ENCODE measurements at regions not wholly inside any gene's neighbourhood (a gene's known extent, or its start where the extent isn't known, plus 50 kb on each side); places are given as distances from the start of the nearest gene placed in this dataset.

DNA sequence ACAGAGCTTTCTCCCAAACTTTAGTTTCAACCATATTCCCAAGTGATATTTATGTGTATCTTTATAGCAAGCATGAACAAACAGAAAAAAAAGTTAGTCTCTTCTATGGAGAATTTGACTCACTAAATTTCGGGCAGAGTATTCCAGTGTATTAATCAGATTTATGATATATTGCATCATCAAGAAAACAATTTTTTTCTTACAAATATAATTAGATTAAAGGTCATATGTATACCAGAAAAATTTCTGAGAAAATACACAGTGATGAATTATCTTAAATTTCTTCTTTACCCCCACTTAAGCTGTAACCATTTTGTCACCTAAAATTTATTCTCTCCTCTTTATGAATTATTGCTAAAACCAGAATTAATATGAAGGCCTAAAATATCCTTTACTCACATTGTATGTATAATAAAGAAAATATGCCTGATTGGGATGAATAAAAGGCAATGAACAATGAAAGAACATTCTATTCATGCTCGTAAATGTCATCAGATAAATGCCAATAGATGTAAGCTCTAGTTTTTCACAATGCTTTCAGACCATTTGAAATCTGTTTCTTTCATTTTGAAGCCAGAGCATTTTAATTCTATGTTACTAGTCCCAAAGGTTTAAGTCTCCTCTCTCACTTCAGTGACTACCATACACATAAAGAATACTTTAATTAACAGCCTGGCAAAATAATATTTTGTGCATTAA, 192.1 kb downstream of the HGF start:
- H3K4me1 ChIP-seq (replicated peaks in 1 of 4; ENCODE audit: control insufficient read depth in 3 of 4, insufficient read depth in 4 of 4, low read length in 3 of 4): no peaks in the 10 kb centered on the region
- no peak overlapping the region for H3K4ac ChIP-seq (replicated peaks; ENCODE audit: insufficient read length, low read depth, low read length)
- no peaks in the 10 kb centered on the region for H3K79me2 ChIP-seq (ENCODE audit: control insufficient read depth in 1 of 2, insufficient read depth in 2 of 2, low read length in 2 of 2)
- H3K23me2 ChIP-seq (ENCODE audit: low read depth, low read length): peaks cover 2% of the 10 kb centered on the region; the same call in 1 of the 2 replicates
- DNase-seq (ENCODE audit: low read depth in 1 of 2, low spot score in 2 of 2): no peak
- POLR2A ChIA-PET (ENCODE audit: partially characterized antibody): no interaction called here
- no peak overlapping the region for H2AK5ac ChIP-seq (ENCODE audit: low read depth, low read length)
- no peak overlapping the region for H3K56ac ChIP-seq (replicated peaks; ENCODE audit: insufficient read length, low read depth, low read length)
- H2BK120ac ChIP-seq (replicated peaks; ENCODE audit: low read depth, low read length): no peak overlapping the region
- H2BK12ac ChIP-seq (ENCODE audit: low read depth, low read length): no peak overlapping the region
- no peaks in the 10 kb centered on the region for H4K20me1 ChIP-seq (replicated peaks in 1 of 2; ENCODE audit: control insufficient read depth in 1 of 2, insufficient read depth in 2 of 2, low read length in 2 of 2)
- CTCF ChIA-PET (ENCODE audit: partially characterized antibody): no interaction called here
- no peak overlapping the region for H3K18ac ChIP-seq (ENCODE audit: extremely low read depth, low read length)
- H4K5ac ChIP-seq (ENCODE audit: insufficient read length, low read depth, low read length): no peak overlapping the region
- no peak overlapping the region for H4K8ac ChIP-seq (ENCODE audit: extremely low read depth, insufficient read depth, low read length)
- no peak overlapping the region for H3K14ac ChIP-seq (ENCODE audit: insufficient read length)
- no peaks in the 10 kb centered on the region for H3K36me3 ChIP-seq (ENCODE audit: control insufficient read depth in 2 of 4, insufficient read depth in 4 of 4, low read length in 3 of 4)
- no peaks in the 10 kb centered on the region for H3K27me3 ChIP-seq (replicated peaks in 1 of 4; ENCODE audit: control insufficient read depth in 3 of 4, extremely low read depth in 1 of 4, insufficient read depth in 3 of 4, low read length in 3 of 4)
- H3K9me3 ChIP-seq (ENCODE audit: insufficient read depth in 2 of 2, low read depth in 1 of 2, low read length in 1 of 2): no peaks in the 10 kb centered on the region
- no peak overlapping the region for H2BK15ac ChIP-seq (ENCODE audit: low read length)
- H2BK20ac ChIP-seq (ENCODE audit: low read length): no peak overlapping the region
- no peak overlapping the region for H4K91ac ChIP-seq (replicated peaks; ENCODE audit: insufficient read length, low read length)
- FAIRE-seq: no peak
- 85% methylated on average over 2 of the region's 2 CpGs; no CpG with 5 or more reads in 1 of the 2 experiments for WGBS, 2 experiments (ENCODE audit: extremely low coverage in 1 of 2, insufficient coverage in 1 of 2, insufficient read length in 1 of 2, insufficient replicate concordance in 2 of 2, low coverage in 1 of 2, low lambda C conversion rate in 2 of 2, missing lambda C conversion rate in 1 of 2)
- no peak overlapping the region for H3K4me2 ChIP-seq (ENCODE audit: insufficient read depth in 1 of 2, low read depth in 2 of 2, low read length in 2 of 2)
- no peak overlapping the region for H3K9ac ChIP-seq (replicated peaks in 1 of 4; ENCODE audit: extremely low read depth in 1 of 4, low read depth in 3 of 4, low read length in 3 of 4)
- H3K79me1 ChIP-seq (ENCODE audit: low read depth, low read length): no peaks in the 10 kb centered on the region
- H2AFZ ChIP-seq (ENCODE audit: low read length): no peak overlapping the region
- H3K4me3 ChIP-seq (ENCODE audit: extremely low read depth in 1 of 4, insufficient read depth in 2 of 4, low read depth in 3 of 4, low read length in 4 of 4): no peak overlapping the region
- H3K27ac ChIP-seq (ENCODE audit: low read depth, low read length): no peak overlapping the region
- H3K23ac ChIP-seq (ENCODE audit: insufficient read length): no peak overlapping the region
- no peak overlapping the region for H2BK5ac ChIP-seq (ENCODE audit: low read depth, low read length)
- TF ChIP-seq POLR2AphosphoS5 (IDR thresholded peaks at IDR 0.05; ENCODE audit: low read depth, low read length): no peak
